OCI-LY7 (cell line): ENCODE measurements at regions not wholly inside any gene's neighbourhood (a gene's known extent, or its start where the extent isn't known, plus 50 kb on each side); places are given as distances from the start of the nearest gene placed in this dataset.

Experiments used
- BruUV-seq: library from RNA; stranded (reverse); fragments of 400-500 nt; replicated peaks from 2 replicates; lab custom pipeline; 2021; lab: Mats Ljungman, UMichigan
- CTCF ChIA-PET: fragments of 300-600 bp; sonication (Branson Sonifier 250); formaldehyde crosslinking; loops from one replicate; lab custom pipeline; 2022; ENCODE audit warnings: antibody characterized with exemption; ENCODE audit not compliant: unreplicated experiment; lab: Charles Lee
- POLR2A ChIA-PET: fragments of 300-600 bp; sonication (Branson Sonifier 250); formaldehyde crosslinking; loops from one replicate; lab custom pipeline; 2022; ENCODE audit warnings: antibody characterized with exemption; lab: Charles Lee
- DNase-seq: peaks from one replicate; pipeline ENCODE4 v3.0.0-alpha.2; 2015; ENCODE audit warnings: low spot score
- H2AFZ ChIP-seq: fragments of 200-600 bp; sonication (generic), shearing (Covaris generic); 2 replicates; pipeline ENCODE4 v1.6.1; 2014; ENCODE audit warnings: mild to moderate bottlenecking, antibody characterized with exemption, low read length, moderate library complexity
- H3K27ac ChIP-seq: fragments of 200-600 bp; sonication (generic); 2 replicates; pipeline ENCODE4 v1.5.1; 2014; ENCODE audit warnings: mixed run types, low read depth, mild to moderate bottlenecking, moderate library complexity, low read length, inconsistent platforms; ENCODE audit not compliant: poor library complexity, severe bottlenecking
- H3K36me3 ChIP-seq: fragments of 200-600 bp; sonication (generic); 2 replicates; pipeline ENCODE4 v1.6.1; 2014; ENCODE audit warnings: mild to moderate bottlenecking, antibody characterized with exemption, low read length, moderate library complexity, mixed read lengths; ENCODE audit not compliant: insufficient read depth
- H3K4me1 ChIP-seq: fragments of 200-600 bp; sonication (generic); 2 replicates; pipeline ENCODE4 v1.5.1; 2014; ENCODE audit warnings: mild to moderate bottlenecking, low read length; ENCODE audit not compliant: insufficient read depth, poor library complexity, severe bottlenecking
- H3K4me2 ChIP-seq: fragments of 200-600 bp; sonication (generic); 2 replicates; pipeline ENCODE4 v1.6.1; 2014; ENCODE audit warnings: mild to moderate bottlenecking, low read length
- H3K4me3 ChIP-seq: fragments of 200-600 bp; sonication (generic); 2 replicates; pipeline ENCODE4 v1.5.1; 2014; ENCODE audit warnings: mild to moderate bottlenecking, low read depth, low read length; ENCODE audit not compliant: poor library complexity, severe bottlenecking
- H3K79me2 ChIP-seq: fragments of 200-600 bp; sonication (generic); 2 replicates; pipeline ENCODE4 v1.6.1; 2016; ENCODE audit warnings: low read depth, mild to moderate bottlenecking, low read length, moderate library complexity, mixed read lengths; ENCODE audit not compliant: insufficient read depth
- H3K9me2 ChIP-seq: fragments of 200-600 bp; sonication (generic); 2 replicates; pipeline ENCODE4 v1.6.1; 2016; ENCODE audit warnings: mild to moderate bottlenecking, low read length, mixed read lengths; ENCODE audit not compliant: insufficient read depth
- H3K9me3 ChIP-seq: fragments of 200-600 bp; sonication (generic); 2 replicates; pipeline ENCODE4 v1.6.1; 2014; ENCODE audit warnings: mild to moderate bottlenecking, mixed run types, low read length, mixed read lengths
- H4K20me1 ChIP-seq: fragments of 200-600 bp; sonication (generic); 2 replicates; pipeline ENCODE4 v1.6.1; 2014; ENCODE audit warnings: mild to moderate bottlenecking, antibody characterized with exemption, low read length, moderate library complexity, mixed read lengths; ENCODE audit not compliant: insufficient read depth
- CTCF ChIP-seq: fragments of 200-600 bp; sonication (generic); conservative IDR thresholded peaks from 2 replicates; pipeline ENCODE4 v1.5.1; 2014; ENCODE audit warnings: mild to moderate bottlenecking, antibody characterized with exemption, low read length, moderate library complexity, mixed read lengths
- EZH2phosphoT487 ChIP-seq: fragments of 200-600 bp; sonication (generic); IDR thresholded peaks from 2 replicates; pipeline ENCODE4 v1.6.1; 2018; ENCODE audit warnings: low read depth, borderline replicate concordance, mild to moderate bottlenecking, mixed run types, antibody characterized with exemption, low read length, moderate library complexity, mixed read lengths
- intact Hi-C: fragments of 100-400 bp; cut with micrococcal nuclease; formaldehyde crosslinking; loops from one replicate; pipeline ENCODE4 v1.10.0; 2022; ENCODE audit not compliant: unreplicated experiment

GRCh38 chr20:36098364-36098763 lies 56.2 kb upstream of the EPB41L1 start:
- Histone ChIP-seq H3K9me3 (no peaks in the 10 kb centered on the region), H3K36me3 (no peaks in the 10 kb centered on the region), H3K4me1 (peaks cover 72% of the 10 kb centered on the region), H3K27ac (peak overlapping the region; percentile 93), H3K9me2 (no peaks in the 10 kb centered on the region), H3K79me2 (no peaks in the 10 kb centered on the region), H3K4me3 (peak overlapping the region; percentile 37), H4K20me1 (no peaks in the 10 kb centered on the region), H2AFZ (peak overlapping the region; percentile 73; the same call in 1 of the 2 replicates), H3K4me2 (peak overlapping the region; percentile 61)
- intact Hi-C loops: loop anchor here (2.0 to 10.0 kb wide), 2 partner anchors 40 to 334 kb away; no protein-coding TSS in a partner anchor
- BruUV-seq: no TSS peak
- peak; percentile 95 for DNase-seq
- TF ChIP-seq EZH2phosphoT487 (no peak), CTCF (no peak)
- POLR2A ChIA-PET: interaction anchor here (0.5 to 1.5 kb wide), 13 partner anchors 10 to 623 kb away, joined by 3 to 8 read pairs (median 3); partner anchors contain the start of gene SCAND1
- CTCF ChIA-PET: interaction anchor here (1.1 kb wide), 1 partner anchor 26 kb away, joined by 4 read pairs; no protein-coding TSS in a partner anchor

GRCh38 chr20:36099106-36099505 lies 55.4 kb upstream of the EPB41L1 start:
- peak overlapping the region; percentile 61 for H3K4me2 ChIP-seq
- POLR2A ChIA-PET: interaction anchor here (0.5 to 0.6 kb wide), 2 partner anchors 41 to 76 kb away, joined by 3 read pairs; no protein-coding TSS in a partner anchor
- no peaks in the 10 kb centered on the region for H3K79me2 ChIP-seq
- no peaks in the 10 kb centered on the region for H4K20me1 ChIP-seq
- TF ChIP-seq CTCF (no peak), EZH2phosphoT487 (no peak)
- peak overlapping the region; percentile 63; the same call in 1 of the 2 replicates for H2AFZ ChIP-seq
- BruUV-seq: no TSS peak
- intact Hi-C loops: loop anchor here (2.0 to 10.0 kb wide), 2 partner anchors 40 to 334 kb away; no protein-coding TSS in a partner anchor
- H3K36me3 ChIP-seq: no peaks in the 10 kb centered on the region
- H3K9me3 ChIP-seq: no peaks in the 10 kb centered on the region
- CTCF ChIA-PET: no interaction called here
- no peak for DNase-seq
- H3K4me3 ChIP-seq: no peak overlapping the region
- H3K27ac ChIP-seq: peak overlapping the region; percentile 93
- H3K4me1 ChIP-seq: peaks cover 65% of the 10 kb centered on the region
- H3K9me2 ChIP-seq: no peaks in the 10 kb centered on the region

- H2AFZ ChIP-seq: peak overlapping the region; percentile 63
- no TSS peak for BruUV-seq
- no peaks in the 10 kb centered on the region for H3K9me2 ChIP-seq
- peak overlapping the region; percentile 15 for H3K4me2 ChIP-seq
- intact Hi-C loops: no loop called here
- TF ChIP-seq CTCF: no peak
- TF ChIP-seq EZH2phosphoT487: no peak
- no peaks in the 10 kb centered on the region for H4K20me1 ChIP-seq
- no peak overlapping the region for H3K27ac ChIP-seq
- no peaks in the 10 kb centered on the region for H3K9me3 ChIP-seq
- POLR2A ChIA-PET: interaction anchor here (1.3 kb wide), 1 partner anchor 10 kb away, joined by 3 read pairs; no protein-coding TSS in a partner anchor
- H3K4me1 ChIP-seq: peaks cover 61% of the 10 kb centered on the region
- H3K79me2 ChIP-seq: no peaks in the 10 kb centered on the region
- no peak overlapping the region for H3K4me3 ChIP-seq
- peak; percentile 49 for DNase-seq
- CTCF ChIA-PET: no interaction called here
- H3K36me3 ChIP-seq: no peaks in the 10 kb centered on the region
These were observed 53.3 kb upstream of the EPB41L1 start for GRCh38 chr20:36101192-36101591.
